ENCODE measurements at regions not wholly inside any gene's neighbourhood (a gene's known extent, or its start where the extent isn't known, plus 50 kb on each side); places are given as distances from the start of the nearest gene placed in this dataset.

- ChIA-PET POLR2A (no interaction called here), CTCF (no interaction called here)
- no peak overlapping the region for H2AFZ ChIP-seq (ENCODE audit: insufficient read depth, low read depth, low read length, poor library complexity, severe bottlenecking)
- Mint-ChIP-seq H3K27ac (no peak overlapping the region), H3K4me3 (no peak overlapping the region), H3K4me1 (no peaks in the 10 kb centered on the region), H3K27me3 (no peaks in the 10 kb centered on the region), H3K9me3 (ENCODE audit: insufficient read depth) (peaks cover 11% of the 10 kb centered on the region)
- H3K4me3 ChIP-seq (ENCODE audit: control extremely low read depth in 1 of 5, extremely low read depth in 1 of 5, insufficient read depth in 1 of 5, low read depth in 2 of 5, low read length in 4 of 5): no peak overlapping the region
- DNase-seq (no peak), ATAC-seq (ENCODE audit: low read depth) (no peak)
- H3K27me3 ChIP-seq (replicated peaks in 1 of 4; ENCODE audit: control extremely low read depth in 1 of 4, control insufficient read depth in 3 of 4, insufficient read depth in 4 of 4, low read length in 3 of 4): no peaks in the 10 kb centered on the region
- H3K4me2 ChIP-seq (replicated peaks; ENCODE audit: low read depth, low read length, poor library complexity, severe bottlenecking): no peak overlapping the region
- no peaks in the 10 kb centered on the region for H3K36me3 ChIP-seq (replicated peaks in 1 of 2; ENCODE audit: control extremely low read depth in 1 of 2, control insufficient read depth in 1 of 2, extremely low read depth in 1 of 2, insufficient read depth in 2 of 2, low read length in 1 of 2)
- intact Hi-C loops (cut with micrococcal nuclease): no loop called here
- TF ChIP-seq EZH2 (IDR thresholded peaks at IDR 0.05; ENCODE audit: borderline replicate concordance, insufficient read depth, low read depth, low read length, poor library complexity, severe bottlenecking) (no peak), CTCF (IDR thresholded peaks at IDR 0.05) (no peak)
- no peaks in the 10 kb centered on the region for H3K79me2 ChIP-seq (ENCODE audit: control insufficient read depth, insufficient read depth, low read length)
- no peak overlapping the region for H3K9ac ChIP-seq (ENCODE audit: low read length)
- H3K4me1 ChIP-seq (ENCODE audit: control insufficient read depth in 2 of 2, insufficient read depth in 2 of 2, low read length in 2 of 2): no peaks in the 10 kb centered on the region
- H3K27ac ChIP-seq (ENCODE audit: low read length in 2 of 2): no peak overlapping the region
- H4K20me1 ChIP-seq (ENCODE audit: control insufficient read depth, insufficient read depth, low read length, poor library complexity, severe bottlenecking): no peaks in the 10 kb centered on the region
- H3K9me3 ChIP-seq (ENCODE audit: control extremely low read depth in 1 of 3, control insufficient read depth in 2 of 3, insufficient read depth in 1 of 3, low read length in 2 of 3): peaks cover 0 to 23% (median 11%) of the 10 kb centered on the region in 3 donors
- WGBS (ENCODE audit: insufficient coverage): 78% methylated on average over 4 of the region's 5 CpGs
Measured at GRCh38 chrX:720250-720649, 89.7 kb downstream of the SHOX start.

GRCh38 chrX:716136-716535 is 85.5 kb downstream of the SHOX start:
- Histone ChIP-seq H3K27me3 (replicated peaks in 1 of 4; ENCODE audit: control extremely low read depth in 1 of 4, control insufficient read depth in 3 of 4, insufficient read depth in 4 of 4, low read length in 3 of 4) (no peaks in the 10 kb centered on the region), H3K36me3 (replicated peaks in 1 of 2; ENCODE audit: control extremely low read depth in 1 of 2, control insufficient read depth in 1 of 2, extremely low read depth in 1 of 2, insufficient read depth in 2 of 2, low read length in 1 of 2) (no peaks in the 10 kb centered on the region), H3K4me1 (ENCODE audit: control insufficient read depth in 2 of 2, insufficient read depth in 2 of 2, low read length in 2 of 2) (no peaks in the 10 kb centered on the region), H3K27ac (ENCODE audit: low read length in 2 of 2) (no peak overlapping the region), H3K4me2 (replicated peaks; ENCODE audit: low read depth, low read length, poor library complexity, severe bottlenecking) (no peak overlapping the region), H2AFZ (ENCODE audit: insufficient read depth, low read depth, low read length, poor library complexity, severe bottlenecking) (no peak overlapping the region), H4K20me1 (ENCODE audit: control insufficient read depth, insufficient read depth, low read length, poor library complexity, severe bottlenecking) (no peaks in the 10 kb centered on the region), H3K4me3 (ENCODE audit: control extremely low read depth in 1 of 5, extremely low read depth in 1 of 5, insufficient read depth in 1 of 5, low read depth in 2 of 5, low read length in 4 of 5) (no peak overlapping the region), H3K79me2 (ENCODE audit: control insufficient read depth, insufficient read depth, low read length) (no peaks in the 10 kb centered on the region), H3K9ac (ENCODE audit: low read length) (no peak overlapping the region), H3K9me3 (ENCODE audit: control extremely low read depth in 1 of 3, control insufficient read depth in 2 of 3, insufficient read depth in 1 of 3, low read length in 2 of 3) (peaks cover 0 to 16% (median 12%) of the 10 kb centered on the region in 3 donors)
- 14% methylated on average over 1 of the region's 3 CpGs for WGBS (ENCODE audit: insufficient coverage)
- TF ChIP-seq EZH2 (IDR thresholded peaks at IDR 0.05; ENCODE audit: borderline replicate concordance, insufficient read depth, low read depth, low read length, poor library complexity, severe bottlenecking): no peak
- TF ChIP-seq CTCF (IDR thresholded peaks at IDR 0.05): no peak
- Mint-ChIP-seq H3K27ac (no peak overlapping the region), H3K9me3 (ENCODE audit: insufficient read depth) (no peaks in the 10 kb centered on the region), H3K27me3 (no peaks in the 10 kb centered on the region), H3K4me3 (no peak overlapping the region), H3K4me1 (no peaks in the 10 kb centered on the region)
- DNase-seq: no peak
- ATAC-seq (ENCODE audit: low read depth): no peak
- intact Hi-C loops (cut with micrococcal nuclease): no loop called here
- CTCF ChIA-PET: no interaction called here
- POLR2A ChIA-PET: no interaction called here
